Upper lobe of left lung (tissue), 4 donors: ENCODE measurements at regions not wholly inside any gene's neighbourhood (a gene's known extent, or its start where the extent isn't known, plus 50 kb on each side); places are given as distances from the start of the nearest gene placed in this dataset.

ENCODE experiments used
- POLR2A ChIP-seq, 4 donors: fragments of 450-650 bp; IDR thresholded peaks; one replicate each; pipeline ENCODE4 v1.5.1; 2016 to 2017; ENCODE audit warnings: antibody characterized with exemption in 4 of 4, mild to moderate bottlenecking in 2 of 4
- TF ChIP-seq, protein P1 (sequence below), 6 experiments: fragments of 450-650 bp in 4 of 6; fragments of 200-600 bp in 2 of 6; sonication (generic) in 2 of 6; IDR thresholded peaks; one replicate each; pipeline ENCODE4 v1.5.1; 2016 to 2019; ENCODE audit warnings: antibody characterized with exemption in 6 of 6

DNA sequence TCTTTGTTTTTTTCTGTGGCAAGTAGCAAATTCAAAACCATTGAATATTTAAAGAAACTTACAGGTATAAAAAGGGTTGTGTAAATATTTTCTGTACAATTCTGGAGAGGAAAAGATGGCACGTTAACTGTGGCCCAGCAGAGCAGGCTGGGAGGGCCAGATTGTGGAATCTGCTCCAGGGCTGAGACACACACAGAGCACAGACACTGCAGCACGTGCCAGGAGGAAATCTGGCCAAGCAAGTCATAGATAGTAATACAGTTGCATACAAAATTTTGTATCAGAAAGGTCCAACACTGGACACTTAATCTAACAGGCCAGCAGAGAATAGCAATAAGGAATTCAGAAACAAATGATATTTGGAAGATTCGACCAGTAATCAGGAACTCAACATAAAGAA is 763.7 kb downstream of the PDHA2 start:
- TF ChIP-seq, protein P1, sequence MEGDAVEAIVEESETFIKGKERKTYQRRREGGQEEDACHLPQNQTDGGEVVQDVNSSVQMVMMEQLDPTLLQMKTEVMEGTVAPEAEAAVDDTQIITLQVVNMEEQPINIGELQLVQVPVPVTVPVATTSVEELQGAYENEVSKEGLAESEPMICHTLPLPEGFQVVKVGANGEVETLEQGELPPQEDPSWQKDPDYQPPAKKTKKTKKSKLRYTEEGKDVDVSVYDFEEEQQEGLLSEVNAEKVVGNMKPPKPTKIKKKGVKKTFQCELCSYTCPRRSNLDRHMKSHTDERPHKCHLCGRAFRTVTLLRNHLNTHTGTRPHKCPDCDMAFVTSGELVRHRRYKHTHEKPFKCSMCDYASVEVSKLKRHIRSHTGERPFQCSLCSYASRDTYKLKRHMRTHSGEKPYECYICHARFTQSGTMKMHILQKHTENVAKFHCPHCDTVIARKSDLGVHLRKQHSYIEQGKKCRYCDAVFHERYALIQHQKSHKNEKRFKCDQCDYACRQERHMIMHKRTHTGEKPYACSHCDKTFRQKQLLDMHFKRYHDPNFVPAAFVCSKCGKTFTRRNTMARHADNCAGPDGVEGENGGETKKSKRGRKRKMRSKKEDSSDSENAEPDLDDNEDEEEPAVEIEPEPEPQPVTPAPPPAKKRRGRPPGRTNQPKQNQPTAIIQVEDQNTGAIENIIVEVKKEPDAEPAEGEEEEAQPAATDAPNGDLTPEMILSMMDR (IDR thresholded peaks at IDR 0.05) = no peak
- TF ChIP-seq POLR2A (IDR thresholded peaks at IDR 0.05) = no peak
